Panc1 (cell line): ENCODE measurements at regions not wholly inside any gene's neighbourhood (a gene's known extent, or its start where the extent isn't known, plus 50 kb on each side); places are given as distances from the start of the nearest gene placed in this dataset.

Experiments used
- POLR2AphosphoS5 ChIP-seq: IDR thresholded peaks from 2 replicates; pipeline ENCODE4 v1.6.1; 2012; ENCODE audit warnings: mild to moderate bottlenecking, low read depth, low read length, moderate library complexity
- TF ChIP-seq, protein P1 (sequence below): fragments of 450-650 bp; IDR thresholded peaks from 2 replicates; pipeline ENCODE4 v1.5.1; 2017; ENCODE audit warnings: mild to moderate bottlenecking

DNA sequence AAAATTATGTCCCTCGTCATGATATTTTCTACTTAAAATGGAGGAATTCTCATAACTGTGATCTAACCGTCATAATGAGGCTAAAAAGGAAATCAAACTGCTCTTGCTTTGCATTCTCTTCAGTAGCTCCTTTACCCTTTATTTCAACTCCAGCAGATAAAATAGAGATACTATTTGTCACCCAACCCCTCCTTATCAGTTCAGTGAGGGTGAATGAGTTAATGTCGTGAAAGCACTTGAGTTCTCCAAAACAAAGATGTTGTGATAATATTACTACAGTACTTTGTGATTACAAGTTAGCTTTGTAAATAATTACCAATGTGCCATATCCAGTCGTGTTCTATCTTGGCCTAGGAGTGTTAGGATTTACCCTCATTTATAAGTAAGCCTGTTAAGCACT lies 63.4 kb upstream of the ANKRD28 start:
- TF ChIP-seq, protein P1, sequence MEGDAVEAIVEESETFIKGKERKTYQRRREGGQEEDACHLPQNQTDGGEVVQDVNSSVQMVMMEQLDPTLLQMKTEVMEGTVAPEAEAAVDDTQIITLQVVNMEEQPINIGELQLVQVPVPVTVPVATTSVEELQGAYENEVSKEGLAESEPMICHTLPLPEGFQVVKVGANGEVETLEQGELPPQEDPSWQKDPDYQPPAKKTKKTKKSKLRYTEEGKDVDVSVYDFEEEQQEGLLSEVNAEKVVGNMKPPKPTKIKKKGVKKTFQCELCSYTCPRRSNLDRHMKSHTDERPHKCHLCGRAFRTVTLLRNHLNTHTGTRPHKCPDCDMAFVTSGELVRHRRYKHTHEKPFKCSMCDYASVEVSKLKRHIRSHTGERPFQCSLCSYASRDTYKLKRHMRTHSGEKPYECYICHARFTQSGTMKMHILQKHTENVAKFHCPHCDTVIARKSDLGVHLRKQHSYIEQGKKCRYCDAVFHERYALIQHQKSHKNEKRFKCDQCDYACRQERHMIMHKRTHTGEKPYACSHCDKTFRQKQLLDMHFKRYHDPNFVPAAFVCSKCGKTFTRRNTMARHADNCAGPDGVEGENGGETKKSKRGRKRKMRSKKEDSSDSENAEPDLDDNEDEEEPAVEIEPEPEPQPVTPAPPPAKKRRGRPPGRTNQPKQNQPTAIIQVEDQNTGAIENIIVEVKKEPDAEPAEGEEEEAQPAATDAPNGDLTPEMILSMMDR: no peak
- no peak for TF ChIP-seq POLR2AphosphoS5
